CD14-positive monocyte (primary cell): ENCODE measurements at regions not wholly inside any gene's neighbourhood (a gene's known extent, or its start where the extent isn't known, plus 50 kb on each side); places are given as distances from the start of the nearest gene placed in this dataset.

Source experiments
- DNase-seq, 3 donors: peaks; one replicate each; pipeline ENCODE4 v3.0.0-alpha.2; 2011 to 2022
- H2AFZ ChIP-seq: 2 replicates; pipeline ENCODE4 v1.6.0; 2012; ENCODE audit warnings: mild to moderate bottlenecking, low read depth, low read length, inconsistent platforms; ENCODE audit not compliant: insufficient read depth, poor library complexity, severe bottlenecking
- H3K27ac ChIP-seq, 2 donors: 1 replicate in 1 of 2; 2 replicates in 1 of 2; pipeline ENCODE4 v1.5.1; 2012 to 2013; ENCODE audit warnings: low read length in 2 of 2, control low read depth in 1 of 2, inconsistent platforms in 1 of 2, low read depth in 1 of 2, mild to moderate bottlenecking in 1 of 2
- H3K27me3 ChIP-seq, 2 donors: one replicate each; pipeline versions ENCODE4 v1.6.0 to v1.6.1; 2011 to 2013; ENCODE audit warnings: low read length in 2 of 2; ENCODE audit not compliant: control insufficient read depth in 2 of 2, insufficient read depth in 2 of 2
- H3K36me3 ChIP-seq, 2 donors: replicated peaks in 1 of 2; 1 replicate in 1 of 2; 2 replicates in 1 of 2; pipeline versions ENCODE4 v1.5.1 to v1.6.1; 2012 to 2013; ENCODE audit warnings: low read length in 2 of 2, control low read depth in 1 of 2, inconsistent platforms in 1 of 2, mild to moderate bottlenecking in 1 of 2; ENCODE audit not compliant: insufficient read depth in 2 of 2, control insufficient read depth in 1 of 2
- H3K4me1 ChIP-seq, 2 donors: 1 replicate in 1 of 2; 2 replicates in 1 of 2; pipeline versions ENCODE4 v1.5.1 to v1.6.1; 2012 to 2013; ENCODE audit warnings: low read length in 2 of 2, control low read depth in 1 of 2, inconsistent platforms in 1 of 2, mild to moderate bottlenecking in 1 of 2, moderate library complexity in 1 of 2; ENCODE audit not compliant: insufficient read depth in 2 of 2, control insufficient read depth in 1 of 2
- H3K4me2 ChIP-seq: replicated peaks from 2 replicates; pipeline ENCODE3; 2012; ENCODE audit warnings: low read length, moderate library complexity, mild to moderate bottlenecking; ENCODE audit not compliant: poor library complexity, severe bottlenecking; ENCODE audit errors: extremely low read depth
- H3K4me3 ChIP-seq, 3 experiments: fragments of 200-600 bp in 1 of 3; sonication (generic) in 1 of 3; replicated peaks in 1 of 3; 1 replicate in 2 of 3; 2 replicates in 1 of 3; pipeline ENCODE4 v1.5.1; 2011 to 2013; ENCODE audit warnings: low read length in 3 of 3, mild to moderate bottlenecking in 3 of 3, control low read depth in 2 of 3, low read depth in 2 of 3, inconsistent platforms in 1 of 3, moderate library complexity in 1 of 3
- H3K79me2 ChIP-seq: 2 replicates; pipeline ENCODE4 v1.6.0; 2012; ENCODE audit warnings: mild to moderate bottlenecking, control low read depth, inconsistent platforms, low read length, moderate library complexity; ENCODE audit not compliant: insufficient read depth
- H3K9ac ChIP-seq: 2 replicates; pipeline ENCODE4 v1.6.0; 2017; ENCODE audit warnings: low read length, mild to moderate bottlenecking; ENCODE audit not compliant: insufficient read depth, poor library complexity, severe bottlenecking
- H3K9me3 ChIP-seq, 2 donors: replicated peaks in 1 of 2; 1 replicate in 1 of 2; 2 replicates in 1 of 2; pipeline versions ENCODE4 v1.5.1 to v1.6.1; 2012 to 2013; ENCODE audit warnings: low read length in 2 of 2, control low read depth in 1 of 2; ENCODE audit not compliant: control insufficient read depth in 1 of 2, insufficient read depth in 1 of 2
- H4K20me1 ChIP-seq: 2 replicates; pipeline ENCODE4 v1.6.0; 2012; ENCODE audit warnings: mild to moderate bottlenecking, low read length, control low read depth, moderate library complexity; ENCODE audit not compliant: insufficient read depth
- H3K27ac Mint-ChIP-seq, 7 donors: one replicate each; pipeline ENCODE4 v1.8.0; 2020; ENCODE audit warnings: mild to moderate bottlenecking in 7 of 7, mixed read lengths in 7 of 7, moderate library complexity in 6 of 7, inconsistent platforms in 2 of 7
- H3K27me3 Mint-ChIP-seq, 3 donors: one replicate each; pipeline ENCODE4 v1.8.0; 2021 to 2022; ENCODE audit warnings: low read depth in 3 of 3, mild to moderate bottlenecking in 3 of 3, mixed read lengths in 3 of 3, moderate library complexity in 3 of 3, inconsistent platforms in 1 of 3
- H3K36me3 Mint-ChIP-seq, 2 donors: one replicate each; pipeline ENCODE4 v1.8.0; 2020; ENCODE audit warnings: mixed read lengths in 2 of 2, inconsistent platforms in 1 of 2, mild to moderate bottlenecking in 1 of 2
- H3K4me1 Mint-ChIP-seq: one replicate; pipeline ENCODE4 v1.8.0; 2020; ENCODE audit warnings: mild to moderate bottlenecking, mixed read lengths
- H3K4me3 Mint-ChIP-seq, 2 donors: one replicate each; pipeline ENCODE4 v1.8.0; 2020; ENCODE audit warnings: mild to moderate bottlenecking in 2 of 2, mixed read lengths in 2 of 2, moderate library complexity in 1 of 2
- H3K9me3 Mint-ChIP-seq, 7 donors: one replicate each; pipeline ENCODE4 v1.8.0; 2020 to 2022; ENCODE audit warnings: mixed read lengths in 7 of 7, mild to moderate bottlenecking in 6 of 7, moderate library complexity in 6 of 7, inconsistent platforms in 2 of 7
- CTCF ChIP-seq: fragments of 200-600 bp; IDR thresholded peaks from one replicate; pipeline ENCODE4 v1.8.0; 2022; ENCODE audit warnings: antibody characterized with exemption, mild to moderate bottlenecking
- WGBS: methylation state at CpG from one replicate; pipeline ENCODE4 v1.1.5; 2013; ENCODE audit warnings: missing lambda C conversion rate; ENCODE audit not compliant: insufficient coverage; 5-methylcytosine and 5-hydroxymethylcytosine counted together
- intact Hi-C, 2 donors: fragments of 100-400 bp; cut with micrococcal nuclease; formaldehyde crosslinking; loops; one replicate each; pipeline versions ENCODE4 v1.15.0 to v1.15.1; 2023

GRCh38 chr6:41475737-41476357, 70.3 kb upstream of the FOXP4 start:
- H4K20me1 ChIP-seq, result no peaks in the 10 kb centered on the region
- H3K9ac ChIP-seq, result no peak overlapping the region
- no peaks in the 10 kb centered on the region for H3K79me2 ChIP-seq
- no peak overlapping the region for H2AFZ ChIP-seq
- no peaks in the 10 kb centered on the region for H3K9me3 ChIP-seq
- no peak for DNase-seq
- intact Hi-C loops, result no loop called here
- H3K27me3 ChIP-seq, result peaks cover 7 to 20% of the 10 kb centered on the region in 2 donors
- H3K4me3 Mint-ChIP-seq, result no peak overlapping the region
- H3K4me3 ChIP-seq, result no peak overlapping the region
- H3K9me3 Mint-ChIP-seq, result peaks cover 0 to 6% (median 0%) of the 10 kb centered on the region in 7 donors
- H3K4me1 Mint-ChIP-seq, result no peaks in the 10 kb centered on the region
- H3K27me3 Mint-ChIP-seq, result peaks cover 24 to 57% (median 45%) of the 10 kb centered on the region in 3 donors
- TF ChIP-seq CTCF, result no peak
- H3K27ac ChIP-seq, result no peak overlapping the region
- H3K36me3 ChIP-seq, result no peaks in the 10 kb centered on the region
- H3K36me3 Mint-ChIP-seq, result no peaks in the 10 kb centered on the region
- no peak overlapping the region for H3K27ac Mint-ChIP-seq
- 98% methylated on average over 5 of the region's 6 CpGs for WGBS
- peaks cover 0 to under 1% of the 10 kb centered on the region in 2 donors for H3K4me1 ChIP-seq
- no peak overlapping the region for H3K4me2 ChIP-seq

GRCh38 chr6:41476401-41476800, 69.8 kb upstream of the FOXP4 start:
- Mint-ChIP-seq H3K4me1 (no peaks in the 10 kb centered on the region), H3K36me3 (no peaks in the 10 kb centered on the region), H3K4me3 (no peak overlapping the region), H3K27me3 (peaks cover 18 to 51% (median 39%) of the 10 kb centered on the region in 3 donors), H3K9me3 (peaks cover 0 to 3% (median 0%) of the 10 kb centered on the region in 7 donors), H3K27ac (no peak overlapping the region)
- TF ChIP-seq CTCF, result no peak
- Histone ChIP-seq H3K4me1 (no peaks in the 10 kb centered on the region), H2AFZ (no peak overlapping the region), H3K79me2 (no peaks in the 10 kb centered on the region), H3K9me3 (no peaks in the 10 kb centered on the region), H3K27ac (no peak overlapping the region), H3K9ac (no peak overlapping the region), H4K20me1 (no peaks in the 10 kb centered on the region), H3K4me3 (no peak overlapping the region), H3K36me3 (no peaks in the 10 kb centered on the region), H3K4me2 (no peak overlapping the region), H3K27me3 (peaks cover 2 to 14% of the 10 kb centered on the region in 2 donors)
- WGBS, result 84% methylated on average over 3 of the region's 4 CpGs
- intact Hi-C loops, result no loop called here
- no peak for DNase-seq
